HG03095 (cell line): ENCODE measurements at regions not wholly inside any gene's neighbourhood (a gene's known extent, or its start where the extent isn't known, plus 50 kb on each side); places are given as distances from the start of the nearest gene placed in this dataset.

Experiments used
- ATAC-seq: cut with Tn5 transposase; IDR thresholded peaks from one replicate; pipeline ENCODE4 v1.9.1; 2021; ENCODE audit warnings: moderate library complexity; ENCODE audit not compliant: unreplicated experiment

- ATAC-seq, result no peak
Measured at GRCh38 chr15:100809587-100809986, 70.0 kb upstream of the ALDH1A3 start.

- ATAC-seq, result no peak
Measured at GRCh38 chr15:100810229-100810628, 69.4 kb upstream of the ALDH1A3 start.

- no peak for ATAC-seq
Measured at GRCh38 chr15:100810831-100811230, 68.8 kb upstream of the ALDH1A3 start.

DNA sequence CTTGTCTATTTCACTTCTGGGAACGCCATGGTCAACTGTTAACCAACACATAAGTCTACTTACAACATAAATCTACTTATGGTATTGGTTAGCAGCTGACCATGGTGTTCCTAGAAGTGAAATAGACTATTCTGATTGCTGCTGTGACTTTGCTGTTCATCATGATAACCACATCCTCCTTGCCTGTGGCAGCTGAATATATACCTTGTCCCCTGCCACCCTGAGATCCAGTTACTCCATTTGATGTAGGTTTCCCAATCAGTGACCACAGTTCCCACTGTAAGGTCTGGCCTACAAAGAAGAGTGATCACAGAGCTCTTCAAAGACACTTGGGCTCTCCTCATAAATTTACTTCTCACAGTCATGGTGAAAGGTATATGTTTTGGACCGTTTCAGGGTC lies 66.8 kb upstream of the ALDH1A3 start:
- no peak for ATAC-seq

- ATAC-seq, result no peak
Measured at GRCh38 chr15:100818927-100819326, 60.7 kb upstream of the ALDH1A3 start.

- no peak for ATAC-seq
Measured at GRCh38 chr15:100820528-100820927, 59.1 kb upstream of the ALDH1A3 start.

DNA sequence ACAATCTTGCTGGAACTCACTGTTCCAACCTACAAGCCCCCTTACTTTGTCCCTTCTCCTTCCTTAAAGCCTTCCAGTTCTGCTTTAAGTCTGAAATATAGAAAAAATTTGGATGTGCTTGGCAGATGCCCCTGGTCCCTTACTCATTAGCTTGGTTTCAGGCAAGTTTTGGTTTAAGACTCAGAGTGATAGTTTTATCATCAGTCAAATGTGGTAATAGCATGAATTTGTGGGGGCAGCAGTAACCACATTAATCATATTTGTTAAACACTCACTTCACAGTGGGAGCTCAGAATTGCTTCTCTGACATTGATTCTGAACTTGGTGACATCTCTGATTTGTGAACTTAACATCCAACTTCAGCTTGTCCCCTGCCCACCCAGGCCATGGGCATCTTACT lies 58.3 kb upstream of the ALDH1A3 start:
- no peak for ATAC-seq

DNA sequence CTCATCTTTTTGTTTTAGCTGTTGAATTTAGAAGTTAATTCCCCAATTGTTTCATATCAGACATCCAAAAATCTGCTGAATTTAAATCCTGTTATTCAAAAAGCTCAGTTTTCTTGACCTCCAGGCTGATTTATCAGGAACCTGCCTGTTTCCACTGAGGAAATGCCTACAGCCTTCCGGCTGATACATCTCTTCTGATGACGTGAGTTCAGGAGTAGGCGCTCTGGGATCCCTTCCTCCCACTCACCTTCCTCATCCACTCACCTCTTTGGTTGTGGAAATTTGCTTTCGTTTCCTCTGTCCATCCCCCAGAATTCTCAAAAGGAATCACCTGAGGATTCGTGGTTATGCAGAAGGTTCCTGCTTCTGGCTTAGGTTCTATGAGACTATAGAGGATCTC lies 55.4 kb upstream of the ALDH1A3 start:
- no peak for ATAC-seq

DNA sequence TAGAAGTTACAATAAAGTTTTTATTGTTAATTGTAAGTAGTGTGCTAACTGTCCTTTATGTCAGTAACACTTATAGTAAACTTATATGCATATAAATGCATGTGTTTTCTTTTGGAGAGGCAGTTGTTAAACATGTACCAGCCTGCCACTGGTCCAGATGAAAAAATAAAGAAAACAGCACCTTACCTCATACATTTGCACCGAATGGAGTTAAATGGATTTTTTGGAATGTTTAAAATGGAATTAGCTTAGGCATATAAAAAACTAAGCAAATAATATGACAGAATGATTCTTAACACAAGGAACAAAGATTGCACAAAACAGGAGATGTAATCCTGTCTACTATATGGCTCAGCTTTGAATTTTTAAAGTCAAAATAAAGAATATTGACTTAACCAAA lies 50.2 kb upstream of the ALDH1A3 start:
- ATAC-seq, result no peak
